GM21717 (cell line): ENCODE measurements at regions not wholly inside any gene's neighbourhood (a gene's known extent, or its start where the extent isn't known, plus 50 kb on each side); places are given as distances from the start of the nearest gene placed in this dataset.
"Not testable (repeated sequence)": the region's sequence is repeated elsewhere in the genome, so short reads cannot be mapped to it uniquely, and the experiment has no call there.

Source experiments
- ATAC-seq: cut with Tn5 transposase; IDR thresholded peaks from one replicate; pipeline ENCODE4 v1.9.1; 2021; ENCODE audit warnings: mild to moderate bottlenecking, moderate library complexity; ENCODE audit not compliant: unreplicated experiment

- ATAC-seq, result no peak
These were observed 76.5 kb downstream of the ARL5B start for GRCh38 chr10:18735711-18736110.

DNA sequence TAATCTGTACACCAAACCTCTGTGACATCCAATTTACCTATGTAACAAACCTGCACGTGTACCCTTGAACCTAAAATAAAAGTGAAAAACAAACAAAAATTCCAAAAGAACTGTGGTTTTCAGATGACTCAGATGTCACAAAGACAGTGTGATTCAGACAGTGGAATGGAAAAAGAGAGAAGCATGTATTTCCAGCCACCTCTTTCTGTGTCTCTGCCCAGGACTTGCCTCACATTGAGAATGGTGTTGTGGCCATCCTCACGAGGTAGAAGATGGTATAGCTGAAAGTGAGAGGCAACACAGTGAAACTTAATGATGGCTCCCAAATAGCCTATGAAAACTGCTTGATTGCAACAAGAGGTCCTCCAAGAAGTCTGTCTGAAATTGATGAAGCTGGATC is 78.0 kb downstream of the ARL5B start:
- ATAC-seq, result no peak

DNA sequence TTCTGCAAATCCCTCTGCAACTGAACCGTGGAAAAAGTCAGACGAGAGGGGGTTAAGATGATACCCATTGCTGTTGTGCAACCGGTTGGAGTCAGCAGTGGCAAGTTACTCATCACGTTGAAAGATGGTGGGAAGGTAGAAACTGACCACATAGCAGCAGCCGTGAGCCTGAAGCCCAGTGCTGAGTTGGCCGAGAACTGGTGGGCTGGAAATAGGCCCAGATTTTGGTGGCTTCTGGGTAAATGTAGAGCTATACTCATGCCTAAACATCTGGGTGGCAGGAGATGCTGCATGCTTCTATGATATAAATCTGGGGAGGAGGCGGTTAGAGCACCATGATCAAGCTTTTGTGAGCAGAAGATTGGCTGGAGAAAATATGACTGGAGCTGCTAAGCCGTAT is 78.6 kb downstream of the ARL5B start:
- no peak for ATAC-seq

DNA sequence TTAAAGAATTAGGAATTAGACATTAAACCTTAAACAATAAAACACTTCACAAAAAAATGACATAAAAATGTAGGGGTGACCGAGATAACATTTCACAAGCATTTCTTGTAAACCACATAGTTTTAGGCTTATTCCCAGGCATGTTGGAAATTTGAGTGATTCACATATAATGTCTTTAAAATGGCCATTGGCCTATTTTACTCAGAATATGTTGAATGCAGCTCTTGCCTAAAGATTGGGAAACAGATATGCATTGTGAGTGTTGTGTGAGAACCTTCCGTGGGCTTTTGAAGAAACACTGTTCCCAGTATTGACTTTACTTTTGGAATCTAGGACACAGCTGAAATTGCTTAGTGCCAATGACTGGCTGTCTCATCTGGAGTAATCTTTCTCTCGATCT is 79.6 kb downstream of the ARL5B start:
- no peak for ATAC-seq

GRCh38 chr10:18743926-18744325 is 84.7 kb downstream of the ARL5B start:
- ATAC-seq, result no peak

DNA sequence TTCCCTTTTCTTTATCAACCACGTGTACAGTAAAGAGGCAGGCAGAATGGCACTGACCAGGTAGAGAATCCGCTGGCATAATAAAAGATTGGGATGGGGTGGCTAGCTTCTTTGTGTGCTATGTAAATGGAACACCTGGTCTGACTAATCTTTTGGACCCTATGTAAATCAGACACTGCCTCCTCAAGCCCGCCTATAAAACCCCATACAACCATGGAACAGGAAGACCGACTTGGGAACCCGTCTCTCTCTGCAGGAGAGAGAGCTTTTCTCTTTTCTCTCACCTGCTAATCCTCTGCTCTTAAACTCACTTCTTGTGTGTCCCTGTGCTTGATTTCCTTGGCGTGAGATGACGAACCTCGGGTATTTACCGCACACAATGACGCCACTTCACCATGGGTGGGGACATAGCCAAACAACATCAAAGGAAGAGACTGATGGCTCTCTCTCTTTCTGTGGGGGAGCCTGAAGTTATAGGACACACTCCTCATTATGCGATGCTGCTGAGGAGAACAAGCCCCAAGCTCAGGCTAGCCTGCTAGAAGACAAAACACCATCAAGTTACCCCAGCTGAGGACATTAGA is 94.2 kb downstream of the ARL5B start:
- ATAC-seq, result no peak

DNA sequence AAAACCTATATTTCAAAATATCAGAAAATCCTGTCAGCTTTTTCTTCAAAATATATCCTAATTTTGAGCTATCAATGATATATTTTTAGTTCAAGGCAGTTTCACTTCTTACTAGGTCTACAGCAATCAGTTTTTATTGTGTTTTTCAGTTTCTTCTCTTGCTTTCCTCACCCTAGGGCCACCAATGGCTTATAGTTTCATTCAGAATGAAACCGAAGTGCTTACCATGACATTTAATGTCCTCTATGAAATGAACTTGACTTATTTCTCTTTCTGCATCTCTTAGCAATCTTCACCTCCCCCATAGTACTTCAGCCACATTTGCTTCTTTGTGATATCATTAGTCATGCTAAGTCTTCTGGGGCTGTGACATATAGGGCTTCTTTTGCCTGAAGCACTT is 100.3 kb downstream of the ARL5B start:
- ATAC-seq, result peak; percentile 95

DNA sequence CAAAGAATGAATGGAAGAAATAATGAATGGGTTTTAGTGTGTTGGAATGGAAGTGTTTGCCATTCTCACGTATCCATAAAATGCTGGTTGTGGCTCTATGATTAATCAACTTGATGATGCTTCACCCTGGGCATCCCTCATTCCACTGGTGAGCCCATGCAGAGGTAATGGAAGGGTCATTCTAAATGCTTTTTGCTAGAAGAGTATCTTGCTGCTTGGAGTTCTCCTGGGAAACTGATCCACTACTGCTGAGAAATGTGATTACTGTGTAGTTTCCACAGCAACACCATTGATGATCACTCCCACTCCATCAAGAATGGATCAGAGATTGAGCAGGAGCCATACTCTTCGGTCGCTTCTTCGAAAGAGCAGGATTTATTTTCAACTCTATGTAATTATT is 101.6 kb downstream of the ARL5B start:
- ATAC-seq, result no peak

DNA sequence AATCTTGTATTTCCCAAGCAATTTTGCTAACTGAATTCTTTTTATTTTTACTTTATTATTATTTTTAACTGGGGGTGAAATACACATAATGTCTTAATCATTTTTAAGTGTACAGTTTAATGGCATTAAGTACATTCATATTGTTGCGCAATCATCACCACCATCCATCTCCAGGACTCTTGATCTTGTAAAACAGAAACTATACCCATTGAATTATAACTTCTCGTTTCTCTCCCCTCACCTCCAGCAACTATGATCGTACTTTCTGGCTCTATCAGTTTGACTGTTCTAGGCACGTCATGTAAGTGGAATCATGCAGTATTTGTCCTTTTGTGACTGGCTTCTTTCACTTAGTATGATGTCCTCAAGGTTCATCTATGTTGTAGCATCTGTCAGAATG is 108.8 kb downstream of the ARL5B start:
- no peak for ATAC-seq

DNA sequence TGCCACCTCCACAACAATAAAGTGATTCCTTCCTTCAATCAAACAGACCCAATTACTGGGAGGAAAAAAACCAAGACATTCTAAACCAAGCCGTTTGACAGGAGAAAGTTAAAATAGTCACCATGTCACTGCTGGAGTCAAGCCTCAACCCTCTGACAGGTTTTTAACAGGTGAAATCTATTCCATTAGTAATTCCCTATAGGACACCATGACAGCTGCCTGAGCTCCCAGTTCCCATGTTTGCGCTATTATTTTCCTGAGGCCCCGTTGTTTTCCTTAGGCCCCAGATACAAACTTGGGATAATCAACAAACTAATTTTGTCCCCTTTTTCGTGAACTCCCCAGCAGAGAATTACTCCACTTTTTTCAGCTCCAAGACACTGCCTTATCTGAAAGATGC is 113.9 kb downstream of the ARL5B start:
- ATAC-seq, result no peak

GRCh38 chr10:18777258-18777657 is 118.0 kb downstream of the ARL5B start:
- no peak for ATAC-seq

- no peak for ATAC-seq
These were observed 127.2 kb downstream of the ARL5B start for GRCh38 chr10:18786478-18786877.

- ATAC-seq, result no peak
These were observed 134.7 kb downstream of the ARL5B start for GRCh38 chr10:18793951-18794350.

DNA sequence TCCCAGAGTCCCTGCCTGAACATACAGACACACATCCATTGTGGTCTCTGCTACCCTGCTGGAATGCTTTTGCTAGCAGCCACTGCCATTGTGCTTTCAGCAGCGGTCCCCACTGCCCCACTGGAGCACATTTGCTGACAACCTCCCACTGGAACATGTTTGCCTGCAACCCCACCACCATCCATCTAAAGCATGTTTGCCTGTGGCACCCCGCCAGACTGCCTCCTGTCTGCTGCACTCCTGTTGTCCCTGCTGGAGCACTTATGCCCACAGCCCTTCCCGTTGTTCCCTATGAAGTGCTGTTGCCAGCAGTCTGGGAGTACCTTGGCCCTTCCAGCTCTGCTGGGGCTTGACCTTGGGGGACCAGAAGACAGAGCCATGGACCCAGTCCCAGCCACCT is 136.3 kb downstream of the ARL5B start:
- ATAC-seq, result no peak

- ATAC-seq, result no peak
These were observed 138.1 kb downstream of the ARL5B start for GRCh38 chr10:18797286-18797685.

- no peak for ATAC-seq
These were observed 162.9 kb downstream of the ARL5B start for GRCh38 chr10:18822156-18822555.

- no peak for ATAC-seq
These were observed 170.0 kb downstream of the ARL5B start for GRCh38 chr10:18829259-18829658.

DNA sequence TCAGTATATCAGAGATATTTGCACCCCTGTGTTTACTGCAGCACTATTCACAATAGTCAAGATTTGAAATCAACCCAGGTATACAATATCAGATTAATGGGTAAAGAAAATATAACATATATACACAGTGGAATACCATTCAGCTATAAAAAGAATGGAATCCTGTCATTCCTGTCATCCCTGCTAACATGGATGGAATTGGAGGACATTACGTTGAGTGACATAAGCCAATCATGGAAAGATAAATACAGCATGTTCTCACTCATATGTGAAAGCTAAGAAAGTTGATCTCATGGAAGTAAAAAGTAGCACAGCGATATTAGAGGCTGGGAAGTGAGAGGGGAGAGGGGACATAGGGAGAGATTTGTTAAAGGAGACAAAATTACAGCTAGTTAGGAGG is 171.0 kb downstream of the ARL5B start:
- ATAC-seq, result no peak

DNA sequence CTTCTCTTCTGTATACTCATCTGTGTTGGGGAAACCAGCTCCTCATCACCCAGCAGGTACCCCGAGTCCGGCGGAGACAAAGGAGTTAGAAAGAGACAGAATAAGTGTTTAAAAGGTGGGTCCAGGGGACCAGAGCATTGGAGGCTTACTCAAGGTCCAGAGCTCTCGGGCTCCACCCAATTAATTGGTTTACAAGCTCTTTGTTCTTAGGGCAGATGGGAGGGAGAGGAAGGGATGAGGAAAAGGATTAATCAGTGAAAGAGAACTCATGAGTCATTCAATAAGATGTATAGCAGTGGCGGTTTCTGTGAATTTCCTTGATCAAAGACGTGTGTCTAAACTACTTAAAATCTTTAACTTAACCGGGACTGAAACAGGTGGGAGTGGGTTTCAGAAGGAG is 192.0 kb upstream of the MALRD1 start:
- ATAC-seq, result not testable (repeated sequence)

- ATAC-seq, result no peak
These were observed 188.9 kb upstream of the MALRD1 start for GRCh38 chr10:18859659-18860058.

- ATAC-seq, result no peak
These were observed 188.4 kb upstream of the MALRD1 start for GRCh38 chr10:18860186-18860585.

- ATAC-seq, result no peak
These were observed 187.9 kb upstream of the MALRD1 start for GRCh38 chr10:18860631-18861240.

DNA sequence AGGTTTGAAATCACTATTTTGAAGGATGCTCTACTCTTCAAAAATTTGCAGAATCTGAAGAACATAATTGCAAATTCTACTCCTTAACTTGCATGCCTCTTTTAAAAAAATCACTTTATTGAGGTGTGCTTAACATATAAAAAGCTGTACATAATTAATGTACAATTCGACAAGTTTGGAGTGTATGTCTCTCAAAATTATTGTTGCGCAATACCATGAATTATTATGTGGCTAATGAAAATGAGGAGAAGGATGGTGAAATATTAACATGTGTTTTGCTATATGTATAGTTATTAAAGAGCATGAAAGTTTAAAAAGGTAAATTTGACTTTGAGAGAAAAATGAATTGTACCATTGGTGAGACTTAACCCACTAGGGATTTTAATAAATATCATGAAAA is 187.2 kb upstream of the MALRD1 start:
- ATAC-seq, result no peak
